ENCODE measurements at regions not wholly inside any gene's neighbourhood (a gene's known extent, or its start where the extent isn't known, plus 50 kb on each side); places are given as distances from the start of the nearest gene placed in this dataset.

DNA sequence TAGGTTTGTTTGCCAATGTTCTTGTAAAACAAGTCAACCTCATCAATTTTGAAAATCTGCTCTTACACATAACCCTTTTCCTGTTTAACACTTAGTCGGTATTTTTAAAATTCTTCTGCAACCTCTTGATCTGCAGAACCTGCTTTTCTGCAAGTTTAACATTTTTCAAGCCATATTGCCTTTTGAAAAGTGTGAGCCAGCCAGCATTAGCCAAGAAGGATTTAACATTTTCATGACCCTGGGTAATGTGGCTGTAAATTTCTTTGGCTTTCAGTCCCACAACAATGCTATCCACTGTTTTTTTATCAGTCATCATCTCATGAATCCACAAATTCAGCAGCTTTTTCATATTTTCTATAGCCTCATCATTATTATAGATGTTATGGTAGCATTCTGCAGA, 956.5 kb downstream of the FAT4 start:
- Histone ChIP-seq H3K4me1 (ENCODE audit: control insufficient read depth, extremely low read depth, insufficient read depth, low read length) (no peaks in the 10 kb centered on the region), H3K9me3 (replicated peaks; ENCODE audit: control insufficient read depth, insufficient read depth, low read length) (no peaks in the 10 kb centered on the region), H3K36me3 (ENCODE audit: control insufficient read depth in 2 of 2, extremely low read depth in 1 of 2, insufficient read depth in 2 of 2, low read length in 2 of 2) (no peaks in the 10 kb centered on the region), H3K79me2 (ENCODE audit: control insufficient read depth, insufficient read depth, low read length) (no peaks in the 10 kb centered on the region), H3K4me2 (ENCODE audit: insufficient read depth, low read length) (no peak overlapping the region), H3K27me3 (ENCODE audit: control insufficient read depth in 2 of 2, insufficient read depth in 2 of 2, low read length in 2 of 2) (no peaks in the 10 kb centered on the region), H3K9ac (replicated peaks; ENCODE audit: extremely low read depth, insufficient read depth, low read length) (no peak overlapping the region), H3K4me3 (replicated peaks in 1 of 3; ENCODE audit: insufficient read depth in 1 of 3, low read depth in 1 of 3, low read length in 3 of 3) (no peak overlapping the region), H4K20me1 (replicated peaks; ENCODE audit: control insufficient read depth, extremely low read depth, insufficient read depth, low read length) (no peaks in the 10 kb centered on the region), H2AFZ (ENCODE audit: low read depth, low read length) (no peak overlapping the region), H3K9me1 (replicated peaks; ENCODE audit: control insufficient read depth, extremely low read depth, insufficient read depth, low read length) (no peaks in the 10 kb centered on the region), H3K27ac (ENCODE audit: insufficient read depth, low read depth, low read length) (no peak overlapping the region)
- intact Hi-C loops (cut with micrococcal nuclease), result no loop called here
- dilution Hi-C loops (cut with MboI; ENCODE audit: extremely low pct_ligation_motif_present, low sequenced_read_pairs), result no loop called here
- FAIRE-seq (no peak), DNase-seq (ENCODE audit: low read depth, low spot score) (no peak)
- POLR2A ChIA-PET, result no interaction called here
- CTCF ChIA-PET, result no interaction called here
- TF ChIP-seq JUN (IDR thresholded peaks at IDR 0.05; ENCODE audit: borderline replicate concordance, insufficient read depth, insufficient read length, low read depth) (no peak), MYC (IDR thresholded peaks at IDR 0.05; ENCODE audit: low read depth, low read length) (no peak)
- no TSS peak for BruUV-seq (replicated peaks)

DNA sequence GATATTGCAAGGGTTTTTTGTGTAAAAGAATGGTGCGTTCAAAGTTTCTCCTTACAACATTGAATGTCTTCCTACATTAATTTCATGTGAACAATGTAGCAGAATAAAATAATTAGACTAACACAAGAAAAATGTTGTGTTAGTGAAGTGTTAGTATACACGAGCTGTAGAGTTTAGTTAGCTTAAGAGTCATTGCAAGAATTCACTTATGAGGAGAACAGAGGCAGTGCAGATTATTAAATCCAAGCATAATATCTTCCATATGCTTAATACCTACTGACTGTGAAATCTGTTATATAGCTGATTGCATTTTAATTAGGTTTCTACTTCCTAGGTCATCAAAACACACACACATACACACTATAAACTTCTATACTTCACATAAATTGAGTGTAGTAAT, 959.0 kb downstream of the FAT4 start:
- intact Hi-C loops (cut with micrococcal nuclease), result no loop called here

More for the DNA sequence above, 959.0 kb downstream of the FAT4 start:
- Histone ChIP-seq H4K20me1 (replicated peaks; ENCODE audit: control insufficient read depth, extremely low read depth, insufficient read depth, low read length) (no peaks in the 10 kb centered on the region), H3K27ac (ENCODE audit: insufficient read depth, low read depth, low read length) (no peak overlapping the region), H3K4me1 (ENCODE audit: control insufficient read depth, extremely low read depth, insufficient read depth, low read length) (no peaks in the 10 kb centered on the region), H3K27me3 (ENCODE audit: control insufficient read depth in 2 of 2, insufficient read depth in 2 of 2, low read length in 2 of 2) (no peaks in the 10 kb centered on the region), H3K4me2 (ENCODE audit: insufficient read depth, low read length) (no peak overlapping the region), H3K9ac (replicated peaks; ENCODE audit: extremely low read depth, insufficient read depth, low read length) (no peak overlapping the region), H3K4me3 (replicated peaks in 1 of 3; ENCODE audit: insufficient read depth in 1 of 3, low read depth in 1 of 3, low read length in 3 of 3) (no peak overlapping the region), H3K9me1 (replicated peaks; ENCODE audit: control insufficient read depth, extremely low read depth, insufficient read depth, low read length) (no peaks in the 10 kb centered on the region), H3K79me2 (ENCODE audit: control insufficient read depth, insufficient read depth, low read length) (no peaks in the 10 kb centered on the region), H3K9me3 (replicated peaks; ENCODE audit: control insufficient read depth, insufficient read depth, low read length) (no peaks in the 10 kb centered on the region), H3K36me3 (ENCODE audit: control insufficient read depth in 2 of 2, extremely low read depth in 1 of 2, insufficient read depth in 2 of 2, low read length in 2 of 2) (no peaks in the 10 kb centered on the region), H2AFZ (ENCODE audit: low read depth, low read length) (no peak overlapping the region)
- no peak for DNase-seq (ENCODE audit: low read depth, low spot score)
- no TSS peak for BruUV-seq (replicated peaks)
- no peak for TF ChIP-seq JUN (IDR thresholded peaks at IDR 0.05; ENCODE audit: borderline replicate concordance, insufficient read depth, insufficient read length, low read depth)
- TF ChIP-seq, protein P1, sequence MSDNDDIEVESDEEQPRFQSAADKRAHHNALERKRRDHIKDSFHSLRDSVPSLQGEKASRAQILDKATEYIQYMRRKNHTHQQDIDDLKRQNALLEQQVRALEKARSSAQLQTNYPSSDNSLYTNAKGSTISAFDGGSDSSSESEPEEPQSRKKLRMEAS (IDR thresholded peaks at IDR 0.05; ENCODE audit: insufficient read depth, insufficient read length), result no peak
- no peak for TF ChIP-seq FOS (IDR thresholded peaks at IDR 0.05; ENCODE audit: borderline replicate concordance, insufficient read depth, low read length)
- no peak for TF ChIP-seq CTCF (IDR thresholded peaks at IDR 0.05; ENCODE audit: extremely low read depth in 1 of 2, insufficient read depth in 1 of 2, low read depth in 1 of 2, low read length in 2 of 2)
- TF ChIP-seq POLR2AphosphoS5 (IDR thresholded peaks at IDR 0.05; ENCODE audit: insufficient read depth, low read depth, low read length), result no peak
- ChIA-PET POLR2A (no interaction called here), CTCF (interaction anchor here (1.8 kb wide), 1 partner anchor 50 kb away, joined by 6 read pairs; no protein-coding TSS in a partner anchor)
- dilution Hi-C loops (cut with MboI; ENCODE audit: extremely low pct_ligation_motif_present, low sequenced_read_pairs), result no loop called here
- FAIRE-seq, result no peak
